ENCODE measurements at regions not wholly inside any gene's neighbourhood (a gene's known extent, or its start where the extent isn't known, plus 50 kb on each side); places are given as distances from the start of the nearest gene placed in this dataset.
A peak's percentile ranks its signal among the peaks of the same experiment; 100 is the strongest.

- Histone ChIP-seq H3K27me3 (no peaks in the 10 kb centered on the region), H3K36me3 (no peaks in the 10 kb centered on the region), H3K27ac (no peak overlapping the region), H3K9me3 (no peaks in the 10 kb centered on the region), H3K4me3 (no peak overlapping the region), H3K4me1 (no peaks in the 10 kb centered on the region)
- TF ChIP-seq, protein P1, sequence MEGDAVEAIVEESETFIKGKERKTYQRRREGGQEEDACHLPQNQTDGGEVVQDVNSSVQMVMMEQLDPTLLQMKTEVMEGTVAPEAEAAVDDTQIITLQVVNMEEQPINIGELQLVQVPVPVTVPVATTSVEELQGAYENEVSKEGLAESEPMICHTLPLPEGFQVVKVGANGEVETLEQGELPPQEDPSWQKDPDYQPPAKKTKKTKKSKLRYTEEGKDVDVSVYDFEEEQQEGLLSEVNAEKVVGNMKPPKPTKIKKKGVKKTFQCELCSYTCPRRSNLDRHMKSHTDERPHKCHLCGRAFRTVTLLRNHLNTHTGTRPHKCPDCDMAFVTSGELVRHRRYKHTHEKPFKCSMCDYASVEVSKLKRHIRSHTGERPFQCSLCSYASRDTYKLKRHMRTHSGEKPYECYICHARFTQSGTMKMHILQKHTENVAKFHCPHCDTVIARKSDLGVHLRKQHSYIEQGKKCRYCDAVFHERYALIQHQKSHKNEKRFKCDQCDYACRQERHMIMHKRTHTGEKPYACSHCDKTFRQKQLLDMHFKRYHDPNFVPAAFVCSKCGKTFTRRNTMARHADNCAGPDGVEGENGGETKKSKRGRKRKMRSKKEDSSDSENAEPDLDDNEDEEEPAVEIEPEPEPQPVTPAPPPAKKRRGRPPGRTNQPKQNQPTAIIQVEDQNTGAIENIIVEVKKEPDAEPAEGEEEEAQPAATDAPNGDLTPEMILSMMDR (IDR thresholded peaks at IDR 0.05): no peak
- TF ChIP-seq EP300 (IDR thresholded peaks at IDR 0.05; ENCODE audit: low read depth) (no peak), POLR2A (IDR thresholded peaks at IDR 0.05) (no peak), POLR2AphosphoS5 (IDR thresholded peaks at IDR 0.05) (no peak)
- intact Hi-C loops (cut with DNase I; ENCODE audit: low total_unique reads) (no loop called here), in situ Hi-C loops (cut with MboI; ENCODE audit: low pct_ligation_motif_present in 1 of 4, low pct_unique_long_range_greater_than_20kb in 1 of 4, low sequenced_read_pairs in 3 of 4) (no loop called here)
- WGBS, 2 donors (ENCODE audit: low coverage in 1 of 2): 93% methylated on average over 46 of the region's 54 CpGs; no CpG with 5 or more reads in 1 of the 2 donors
- no peak for DNase-seq
Observed at GRCh38 chr11:92882828-92883611, 86.4 kb upstream of the MTNR1B start.

DNA sequence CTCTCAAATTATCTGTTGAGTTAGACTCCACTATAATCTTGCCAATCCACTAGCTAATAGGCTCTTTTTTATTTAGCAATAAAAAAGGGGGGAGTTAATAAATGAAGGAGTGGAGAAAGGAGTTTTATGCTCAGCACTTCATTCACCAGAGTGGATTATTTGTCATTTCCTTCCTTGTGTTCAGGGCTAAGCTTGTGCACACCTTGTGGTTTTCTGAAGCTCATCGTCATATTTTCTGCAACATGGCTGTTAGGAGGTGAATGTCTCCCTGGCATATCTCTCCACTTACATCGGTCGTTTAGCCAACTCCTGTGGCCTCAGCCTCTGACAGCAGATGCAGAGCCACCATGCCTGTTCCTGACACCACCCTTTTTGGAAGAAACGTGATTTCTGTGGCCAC, 83.9 kb upstream of the MTNR1B start:
- DNase-seq: no peak
- no peaks in the 10 kb centered on the region for H3K9me3 ChIP-seq
- H3K27me3 ChIP-seq: no peaks in the 10 kb centered on the region
- TF ChIP-seq, protein P1 (IDR thresholded peaks at IDR 0.05): no peak
- TF ChIP-seq EP300 (IDR thresholded peaks at IDR 0.05; ENCODE audit: low read depth) (no peak), POLR2A (IDR thresholded peaks at IDR 0.05) (no peak), POLR2AphosphoS5 (IDR thresholded peaks at IDR 0.05) (no peak)
- in situ Hi-C loops (cut with MboI; ENCODE audit: low pct_ligation_motif_present in 1 of 4, low pct_unique_long_range_greater_than_20kb in 1 of 4, low sequenced_read_pairs in 3 of 4): no loop called here
- intact Hi-C loops (cut with DNase I; ENCODE audit: low total_unique reads): no loop called here
- WGBS, 2 donors (ENCODE audit: low coverage in 1 of 2): 73% methylated on average over 4 of the region's 4 CpGs
- H3K4me1 ChIP-seq: no peaks in the 10 kb centered on the region
- no peak overlapping the region for H3K4me3 ChIP-seq
- H3K27ac ChIP-seq: no peak overlapping the region
- no peaks in the 10 kb centered on the region for H3K36me3 ChIP-seq

DNA sequence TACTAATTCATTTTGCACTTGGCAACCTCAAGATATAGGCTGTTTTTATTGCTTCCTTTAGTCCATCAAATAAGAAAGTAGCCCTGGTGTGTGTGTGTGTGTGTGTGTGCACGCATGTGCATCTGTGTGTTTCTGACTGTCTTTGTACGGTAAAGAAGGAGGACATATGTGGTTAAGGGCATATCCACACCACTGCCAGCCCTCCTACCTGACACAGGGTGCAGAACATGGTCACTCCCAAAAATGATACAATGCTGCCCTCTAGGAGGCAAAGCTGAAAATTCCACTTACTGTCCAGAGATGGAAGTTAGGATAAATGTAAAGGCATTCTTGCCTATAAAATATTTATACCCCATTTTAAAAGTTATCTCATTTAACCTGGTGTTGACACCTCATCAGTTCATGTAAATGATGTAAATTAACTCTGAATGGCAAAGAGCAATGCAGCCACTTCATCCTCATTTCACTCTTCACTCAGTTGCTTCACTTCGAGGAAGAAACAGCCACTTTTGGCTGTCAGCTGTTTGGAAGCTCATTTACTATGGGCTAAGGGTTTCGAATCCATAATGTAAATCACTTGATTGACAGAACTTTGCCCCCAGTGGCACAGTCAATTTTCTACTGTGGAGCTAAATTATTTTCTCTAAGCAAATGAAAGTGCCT, 83.1 kb upstream of the MTNR1B start:
- no peaks in the 10 kb centered on the region for H3K4me1 ChIP-seq
- intact Hi-C loops (cut with DNase I; ENCODE audit: low total_unique reads) (no loop called here), in situ Hi-C loops (cut with MboI; ENCODE audit: low pct_ligation_motif_present in 1 of 4, low pct_unique_long_range_greater_than_20kb in 1 of 4, low sequenced_read_pairs in 3 of 4) (no loop called here)
- no peaks in the 10 kb centered on the region for H3K9me3 ChIP-seq
- WGBS, 2 donors (ENCODE audit: low coverage in 1 of 2): 7 to 13% methylated on average over 2 to 4 of the region's 4 CpGs
- H3K27me3 ChIP-seq: no peaks in the 10 kb centered on the region
- peak; percentile 37 for DNase-seq
- TF ChIP-seq, protein P1 (IDR thresholded peaks at IDR 0.05): peak; percentile 55 to 69 (median 63)
- no peak for TF ChIP-seq POLR2A (IDR thresholded peaks at IDR 0.05)
- no peaks in the 10 kb centered on the region for H3K36me3 ChIP-seq
- no peak overlapping the region for H3K4me3 ChIP-seq
- H3K27ac ChIP-seq: no peak overlapping the region

- 75 to 90% methylated on average over 2 to 5 of the region's 5 CpGs for WGBS, 2 donors (ENCODE audit: low coverage in 1 of 2)
- H3K36me3 ChIP-seq: no peaks in the 10 kb centered on the region
- H3K27ac ChIP-seq: no peak overlapping the region
- intact Hi-C loops (cut with DNase I; ENCODE audit: low total_unique reads) (no loop called here), in situ Hi-C loops (cut with MboI; ENCODE audit: low pct_ligation_motif_present in 1 of 4, low pct_unique_long_range_greater_than_20kb in 1 of 4, low sequenced_read_pairs in 3 of 4) (no loop called here)
- H3K4me1 ChIP-seq: no peaks in the 10 kb centered on the region
- H3K9me3 ChIP-seq: no peaks in the 10 kb centered on the region
- no peak overlapping the region for H3K4me3 ChIP-seq
- no peak for TF ChIP-seq POLR2A (IDR thresholded peaks at IDR 0.05)
- no peak for TF ChIP-seq EP300 (IDR thresholded peaks at IDR 0.05; ENCODE audit: low read depth)
- TF ChIP-seq, protein P1 (IDR thresholded peaks at IDR 0.05): no peak
- TF ChIP-seq POLR2AphosphoS5 (IDR thresholded peaks at IDR 0.05): no peak
- DNase-seq: no peak
- H3K27me3 ChIP-seq: no peaks in the 10 kb centered on the region
Observed at GRCh38 chr11:92888696-92889095, 80.8 kb upstream of the MTNR1B start.

All from transverse colon (tissue), 4 donors.